ENCODE measurements at regions not wholly inside any gene's neighbourhood (a gene's known extent, or its start where the extent isn't known, plus 50 kb on each side); places are given as distances from the start of the nearest gene placed in this dataset.

- Mint-ChIP-seq H3K4me1 (peaks cover 8% of the 10 kb centered on the region), H3K9me3 (peaks cover 21% of the 10 kb centered on the region), H3K27ac (no peak overlapping the region)
These were observed 201.1 kb upstream of the USP24 start for GRCh38 chr1:55416164-55416842.

GRCh38 chr1:55413286-55413685, 198.1 kb upstream of the USP24 start:
- H3K4me3 Mint-ChIP-seq: no peak overlapping the region
- ChIA-PET CTCF (no interaction called here), POLR2A (no interaction called here)
- H3K9me3 Mint-ChIP-seq: peaks cover 34% of the 10 kb centered on the region
- H3K36me3 Mint-ChIP-seq: peaks cover 10% of the 10 kb centered on the region
- TF ChIP-seq CBFB (CRISPR knock-in tag; IDR thresholded peaks at IDR 0.05; ENCODE audit: low read depth): no peak
- no peak for TF ChIP-seq MYBL2 (CRISPR knock-in tag; IDR thresholded peaks at IDR 0.05)
- TF ChIP-seq USF1 (CRISPR knock-in tag; IDR thresholded peaks at IDR 0.05): no peak
- no peak for TF ChIP-seq KAT7 (CRISPR knock-in tag; IDR thresholded peaks at IDR 0.05; ENCODE audit: borderline replicate concordance)
- no peak for TF ChIP-seq ZMAT4 (CRISPR knock-in tag; IDR thresholded peaks at IDR 0.05)
- no peak for TF ChIP-seq ZNF671 (CRISPR knock-in tag; IDR thresholded peaks at IDR 0.05)
- TF ChIP-seq ZNF396 (CRISPR knock-in tag; IDR thresholded peaks at IDR 0.05; ENCODE audit: borderline replicate concordance): no peak
- no peak for TF ChIP-seq SMAD3 (CRISPR knock-in tag; IDR thresholded peaks at IDR 0.05; ENCODE audit: borderline replicate concordance)
- no peak for TF ChIP-seq TEAD4 (CRISPR knock-in tag; IDR thresholded peaks at IDR 0.05)
- TF ChIP-seq NR3C1 (CRISPR knock-in tag; conservative IDR thresholded peaks at IDR 0.05; ENCODE audit: low read depth): no peak
- no peak for TF ChIP-seq JAZF1 (CRISPR knock-in tag; IDR thresholded peaks at IDR 0.05)
- TF ChIP-seq NR2C2 (CRISPR knock-in tag; IDR thresholded peaks at IDR 0.05): no peak
- no peak for TF ChIP-seq ZNF425 (CRISPR knock-in tag; conservative IDR thresholded peaks at IDR 0.05)
- no peak for TF ChIP-seq FOXP4 (CRISPR knock-in tag; IDR thresholded peaks at IDR 0.05)
- TF ChIP-seq ELF4 (CRISPR knock-in tag; IDR thresholded peaks at IDR 0.05; ENCODE audit: low read depth): no peak
- H3K27ac Mint-ChIP-seq: no peak overlapping the region
- H3K27me3 Mint-ChIP-seq (ENCODE audit: low read depth): no peaks in the 10 kb centered on the region; the same call in 1 of the 2 replicates
- DNase-seq (ENCODE audit: low spot score): no peak
- H3K4me1 Mint-ChIP-seq: peaks cover 8% of the 10 kb centered on the region
- 0 out of 2 replicates have a peak, but pooled peaks have one; percentile 22 for ATAC-seq

More at GRCh38 chr1:55416164-55416842, 201.1 kb upstream of the USP24 start:
- TF ChIP-seq NFYB (CRISPR knock-in tag; conservative IDR thresholded peaks at IDR 0.05; ENCODE audit: low read depth) (no peak), ZNF121 (CRISPR knock-in tag; IDR thresholded peaks at IDR 0.05) (no peak), NR3C1 (CRISPR knock-in tag; conservative IDR thresholded peaks at IDR 0.05; ENCODE audit: low read depth) (no peak), ZNF423 (CRISPR knock-in tag; IDR thresholded peaks at IDR 0.05) (no peak), CDX4 (CRISPR knock-in tag; IDR thresholded peaks at IDR 0.05; ENCODE audit: borderline replicate concordance) (no peak), ZSCAN18 (CRISPR knock-in tag; IDR thresholded peaks at IDR 0.05) (no peak), USF1 (CRISPR knock-in tag; IDR thresholded peaks at IDR 0.05) (no peak), SMAD3 (CRISPR knock-in tag; IDR thresholded peaks at IDR 0.05; ENCODE audit: borderline replicate concordance) (no peak)
- CTCF ChIA-PET: no interaction called here
- DNase-seq (ENCODE audit: low spot score) (no peak), ATAC-seq (no peak)
- POLR2A ChIA-PET: no interaction called here
- no peak overlapping the region for H3K4me3 Mint-ChIP-seq
- H3K27me3 Mint-ChIP-seq (ENCODE audit: low read depth): no peaks in the 10 kb centered on the region; the same call in 1 of the 2 replicates
- H3K36me3 Mint-ChIP-seq: peaks cover 8% of the 10 kb centered on the region
